Activated T-cell treated with anti-CD3 and anti-CD28 coated beads for 4 hours (primary cell): ENCODE measurements at regions not wholly inside any gene's neighbourhood (a gene's known extent, or its start where the extent isn't known, plus 50 kb on each side); places are given as distances from the start of the nearest gene placed in this dataset.
"Not testable (repeated sequence)": the region's sequence is repeated elsewhere in the genome, so short reads cannot be mapped to it uniquely, and the experiment has no call there.

Experiments used
- DNase-seq: peaks from one replicate; pipeline ENCODE4 v3.0.0-alpha.2; 2020

- not testable (repeated sequence) for DNase-seq
These were observed 71.9 kb upstream of the PRR23C start for GRCh38 chr3:139116631-139117030.

GRCh38 chr3:139117136-139117675, 72.5 kb upstream of the PRR23C start:
- DNase-seq = no peak

GRCh38 chr3:139117883-139118760, 73.4 kb upstream of the PRR23C start:
- no peak for DNase-seq

GRCh38 chr3:139118835-139119234, 74.1 kb upstream of the PRR23C start:
- DNase-seq = no peak

GRCh38 chr3:139119331-139120025, 74.8 kb upstream of the PRR23C start:
- no peak for DNase-seq

- no peak for DNase-seq
These were observed 75.7 kb upstream of the PRR23C start for GRCh38 chr3:139120086-139121056.

- DNase-seq = no peak
These were observed 77.0 kb upstream of the PRR23C start for GRCh38 chr3:139121513-139122220.

- DNase-seq = no peak
These were observed 77.5 kb upstream of the PRR23C start for GRCh38 chr3:139122221-139122581.

- DNase-seq = no peak
These were observed 77.9 kb upstream of the PRR23C start for GRCh38 chr3:139122612-139123011.

GRCh38 chr3:139123377-139124095, 78.8 kb upstream of the PRR23C start:
- DNase-seq = no peak

- DNase-seq = no peak
These were observed 79.5 kb upstream of the PRR23C start for GRCh38 chr3:139124197-139124596.

- no peak for DNase-seq
These were observed 82.4 kb upstream of the PRR23C start for GRCh38 chr3:139127101-139127500.

- DNase-seq = not testable (repeated sequence)
These were observed 82.9 kb upstream of the PRR23C start for GRCh38 chr3:139127629-139128028.

GRCh38 chr3:139128803-139129202, 84.1 kb upstream of the PRR23C start:
- DNase-seq = no peak

GRCh38 chr3:139129892-139130291, 85.2 kb upstream of the PRR23C start:
- no peak for DNase-seq

GRCh38 chr3:139130390-139131140, 85.9 kb upstream of the PRR23C start:
- DNase-seq = no peak

- no peak for DNase-seq
These were observed 87.3 kb upstream of the PRR23C start for GRCh38 chr3:139131951-139132350.

GRCh38 chr3:139132976-139133375, 88.3 kb upstream of the PRR23C start:
- DNase-seq = no peak

- no peak for DNase-seq
These were observed 90.1 kb upstream of the PRR23C start for GRCh38 chr3:139134678-139135372.

GRCh38 chr3:139135657-139136056, 91.0 kb upstream of the PRR23C start:
- no peak for DNase-seq
